ENCODE measurements at regions not wholly inside any gene's neighbourhood (a gene's known extent, or its start where the extent isn't known, plus 50 kb on each side); places are given as distances from the start of the nearest gene placed in this dataset.
"Not testable (repeated sequence)": the region's sequence is repeated elsewhere in the genome, so short reads cannot be mapped to it uniquely, and the experiment has no call there.

- no peak for DNase-seq
These were observed 57.1 kb upstream of the EOMES start for GRCh38 chr3:27779176-27779575.

- DNase-seq, result no peak
These were observed 67.3 kb upstream of the EOMES start for GRCh38 chr3:27789420-27789819.

- no peak for DNase-seq
These were observed 69.8 kb upstream of the EOMES start for GRCh38 chr3:27791956-27792355.

GRCh38 chr3:27792869-27793268, 70.7 kb upstream of the EOMES start:
- DNase-seq, result no peak

- no peak for DNase-seq
These were observed 72.1 kb upstream of the EOMES start for GRCh38 chr3:27794211-27794610.

- no peak for DNase-seq
These were observed 74.3 kb upstream of the EOMES start for GRCh38 chr3:27796365-27796875.

GRCh38 chr3:27797773-27798172, 75.7 kb upstream of the EOMES start:
- DNase-seq, result no peak

GRCh38 chr3:27800261-27800660, 78.1 kb upstream of the EOMES start:
- DNase-seq, result no peak

GRCh38 chr3:27802425-27802824, 80.3 kb upstream of the EOMES start:
- no peak for DNase-seq

- DNase-seq, result no peak
These were observed 80.7 kb upstream of the EOMES start for GRCh38 chr3:27802849-27803248.

- no peak for DNase-seq
These were observed 83.2 kb upstream of the EOMES start for GRCh38 chr3:27805282-27805681.

- DNase-seq, result no peak
These were observed 91.1 kb upstream of the EOMES start for GRCh38 chr3:27813255-27813654.

GRCh38 chr3:27821609-27822008, 99.5 kb upstream of the EOMES start:
- DNase-seq, result not testable (repeated sequence)

- DNase-seq, result no peak
These were observed 102.4 kb upstream of the EOMES start for GRCh38 chr3:27824312-27825200.

GRCh38 chr3:27826448-27826847, 104.3 kb upstream of the EOMES start:
- no peak for DNase-seq

GRCh38 chr3:27827041-27827440, 104.9 kb upstream of the EOMES start:
- DNase-seq, result no peak

GRCh38 chr3:27840807-27841594, 118.9 kb upstream of the EOMES start:
- no peak for DNase-seq

GRCh38 chr3:27844052-27844675, 122.0 kb upstream of the EOMES start:
- DNase-seq, result no peak

- DNase-seq, result no peak
These were observed 125.6 kb upstream of the EOMES start for GRCh38 chr3:27847697-27848096.

- no peak for DNase-seq
These were observed 126.7 kb upstream of the EOMES start for GRCh38 chr3:27848826-27849225.

GRCh38 chr3:27859821-27860220, 137.7 kb upstream of the EOMES start:
- DNase-seq, result no peak

- DNase-seq, result no peak
These were observed 139.2 kb upstream of the EOMES start for GRCh38 chr3:27861046-27862036.

Data from EL (cell line).